ENCODE measurements at regions not wholly inside any gene's neighbourhood (a gene's known extent, or its start where the extent isn't known, plus 50 kb on each side); places are given as distances from the start of the nearest gene placed in this dataset.

DNA sequence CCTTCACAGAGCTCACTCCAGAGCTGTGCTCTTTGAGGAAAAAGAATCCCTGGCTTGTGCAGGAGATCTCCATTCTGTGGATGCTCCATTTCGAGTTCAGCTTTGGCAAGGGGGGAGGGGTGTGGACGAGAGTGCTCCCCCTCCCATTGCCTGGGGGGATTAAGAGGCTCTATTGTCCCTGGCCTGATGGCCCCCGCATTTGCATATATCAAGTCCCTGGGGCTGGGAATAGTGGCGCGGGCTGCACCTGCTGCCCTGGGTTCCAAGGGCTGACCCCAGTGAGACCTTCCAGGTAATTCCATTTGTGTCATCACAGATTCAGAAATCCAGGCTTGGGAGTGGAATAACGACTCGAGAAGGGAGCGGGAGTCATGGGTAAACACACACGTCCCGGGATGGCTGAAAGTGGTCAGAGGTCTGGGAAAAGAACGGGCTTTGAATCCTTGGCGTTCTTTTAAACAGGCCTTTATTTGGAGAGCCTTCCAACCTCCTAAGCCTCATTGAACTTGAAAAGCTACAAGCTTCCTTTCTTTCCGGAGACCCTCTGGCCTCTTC is 479.3 kb downstream of the HS3ST3B1 start:
- ATAC-seq = no peak
- H3K36me3 Mint-ChIP-seq = no peaks in the 10 kb centered on the region
- CTCF ChIA-PET = no interaction called here
- no peaks in the 10 kb centered on the region for H3K4me1 Mint-ChIP-seq
- no peak overlapping the region for H3K4me3 Mint-ChIP-seq
- DNase-seq = no peak
- no peak overlapping the region for H3K27ac Mint-ChIP-seq
- no peaks in the 10 kb centered on the region for H3K9me3 Mint-ChIP-seq (ENCODE audit: low read depth)
- H3K27me3 Mint-ChIP-seq = peaks cover 3% of the 10 kb centered on the region

DNA sequence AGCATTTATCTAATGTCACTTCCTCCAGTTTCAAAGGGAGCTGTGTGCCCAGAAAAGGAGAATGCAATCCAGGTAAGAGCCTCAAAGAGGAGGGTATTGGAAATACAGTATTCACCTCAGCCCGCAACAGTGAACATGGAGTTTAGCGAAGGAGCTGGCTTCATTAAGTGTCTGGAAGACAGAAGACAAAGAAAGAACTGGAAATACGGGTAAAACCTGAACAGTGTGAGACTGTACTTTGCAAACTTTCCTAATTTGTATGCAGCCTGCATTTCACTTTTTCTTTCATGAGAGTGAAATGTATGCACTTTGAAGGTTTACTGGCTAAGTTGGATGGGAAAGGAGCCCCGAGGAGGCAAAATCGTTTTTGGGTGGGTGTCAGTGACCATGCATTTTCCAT is 478.4 kb downstream of the HS3ST3B1 start:
- no peak overlapping the region for H3K27ac Mint-ChIP-seq
- H3K36me3 Mint-ChIP-seq = no peaks in the 10 kb centered on the region
- no peak overlapping the region for H3K4me3 Mint-ChIP-seq
- DNase-seq (no peak), ATAC-seq (no peak)
- H3K9me3 Mint-ChIP-seq (ENCODE audit: low read depth) = peaks cover 2% of the 10 kb centered on the region
- peaks cover 3% of the 10 kb centered on the region for H3K27me3 Mint-ChIP-seq
- H3K4me1 Mint-ChIP-seq = no peaks in the 10 kb centered on the region
- CTCF ChIA-PET = no interaction called here

- DNase-seq = no peak
- Mint-ChIP-seq H3K27ac (no peak overlapping the region), H3K36me3 (no peaks in the 10 kb centered on the region), H3K27me3 (peaks cover 3% of the 10 kb centered on the region), H3K4me3 (no peak overlapping the region), H3K9me3 (ENCODE audit: low read depth) (peaks cover 2% of the 10 kb centered on the region), H3K4me1 (no peaks in the 10 kb centered on the region)
- no peak for ATAC-seq
- CTCF ChIA-PET = no interaction called here
These were observed 476.4 kb downstream of the HS3ST3B1 start for GRCh38 chr17:14777291-14777690.

DNA sequence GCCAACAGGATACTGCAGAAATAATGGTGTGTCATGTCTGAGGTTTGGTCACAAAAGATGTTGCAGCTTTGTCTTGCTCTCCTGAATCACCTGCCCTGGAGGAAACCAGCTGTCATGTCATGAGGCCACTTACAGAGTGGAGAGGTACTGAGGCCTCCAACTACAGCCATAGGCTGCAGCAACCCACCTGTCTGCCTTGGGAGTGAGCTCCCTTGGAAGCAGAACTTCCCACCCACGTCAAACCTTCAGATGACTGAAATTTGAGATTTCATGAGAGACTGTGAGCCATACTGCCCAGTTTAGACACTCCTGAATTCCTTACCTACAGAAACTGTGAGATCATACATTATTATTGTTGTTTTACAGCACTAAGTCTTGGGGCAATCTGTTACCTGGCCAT is 475.9 kb downstream of the HS3ST3B1 start:
- CTCF ChIA-PET = no interaction called here
- H3K27me3 Mint-ChIP-seq = peaks cover 3% of the 10 kb centered on the region
- H3K4me1 Mint-ChIP-seq = no peaks in the 10 kb centered on the region
- DNase-seq (no peak), ATAC-seq (no peak)
- H3K36me3 Mint-ChIP-seq = no peaks in the 10 kb centered on the region
- H3K27ac Mint-ChIP-seq = no peak overlapping the region
- peaks cover 2% of the 10 kb centered on the region for H3K9me3 Mint-ChIP-seq (ENCODE audit: low read depth)
- H3K4me3 Mint-ChIP-seq = no peak overlapping the region

- Mint-ChIP-seq H3K27ac (no peak overlapping the region), H3K27me3 (peaks cover 3% of the 10 kb centered on the region), H3K36me3 (no peaks in the 10 kb centered on the region), H3K4me1 (no peaks in the 10 kb centered on the region), H3K4me3 (no peak overlapping the region), H3K9me3 (ENCODE audit: low read depth) (peaks cover 2% of the 10 kb centered on the region)
- DNase-seq (no peak), ATAC-seq (no peak)
- CTCF ChIA-PET = no interaction called here
These were observed 475.0 kb downstream of the HS3ST3B1 start for GRCh38 chr17:14775731-14776492.

- DNase-seq (no peak), ATAC-seq (no peak)
- H3K27ac Mint-ChIP-seq = no peak overlapping the region
- no peaks in the 10 kb centered on the region for H3K36me3 Mint-ChIP-seq
- peaks cover 2% of the 10 kb centered on the region for H3K9me3 Mint-ChIP-seq (ENCODE audit: low read depth)
- no peaks in the 10 kb centered on the region for H3K4me1 Mint-ChIP-seq
- CTCF ChIA-PET = no interaction called here
- peaks cover 3% of the 10 kb centered on the region for H3K27me3 Mint-ChIP-seq
- no peak overlapping the region for H3K4me3 Mint-ChIP-seq
These were observed 473.9 kb downstream of the HS3ST3B1 start for GRCh38 chr17:14774774-14775173.

GRCh38 chr17:14772776-14773175 is 471.9 kb downstream of the HS3ST3B1 start:
- ATAC-seq (no peak), DNase-seq (no peak)
- H3K4me3 Mint-ChIP-seq = no peak overlapping the region
- CTCF ChIA-PET = no interaction called here
- no peaks in the 10 kb centered on the region for H3K4me1 Mint-ChIP-seq
- no peak overlapping the region for H3K27ac Mint-ChIP-seq
- H3K9me3 Mint-ChIP-seq (ENCODE audit: low read depth) = peaks cover 2% of the 10 kb centered on the region
- H3K36me3 Mint-ChIP-seq = no peaks in the 10 kb centered on the region
- peaks cover 3% of the 10 kb centered on the region for H3K27me3 Mint-ChIP-seq

DNA sequence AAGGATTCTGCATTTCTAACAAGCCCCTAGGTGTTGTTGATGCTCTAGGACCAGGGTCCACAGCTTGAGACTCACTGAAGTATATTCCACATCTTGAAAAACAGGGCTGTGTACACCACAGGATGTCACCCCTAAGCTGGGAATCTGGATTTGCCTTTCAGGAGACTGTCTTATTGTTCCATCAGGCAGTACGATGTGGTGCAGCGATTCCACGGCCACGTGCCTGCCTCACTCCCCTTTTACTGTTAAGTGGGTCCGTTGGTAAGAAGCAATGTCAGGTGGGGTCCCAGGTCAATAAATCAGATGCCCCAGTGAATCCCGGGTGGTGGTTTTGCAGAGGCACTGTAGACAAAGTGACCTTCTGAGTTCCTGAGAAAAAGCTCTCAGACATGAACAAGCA is 470.7 kb downstream of the HS3ST3B1 start:
- CTCF ChIA-PET = no interaction called here
- no peak overlapping the region for H3K27ac Mint-ChIP-seq
- peaks cover 2% of the 10 kb centered on the region for H3K9me3 Mint-ChIP-seq (ENCODE audit: low read depth)
- DNase-seq (no peak), ATAC-seq (no peak)
- peaks cover 3% of the 10 kb centered on the region for H3K27me3 Mint-ChIP-seq
- H3K4me3 Mint-ChIP-seq = no peak overlapping the region
- H3K4me1 Mint-ChIP-seq = no peaks in the 10 kb centered on the region
- H3K36me3 Mint-ChIP-seq = no peaks in the 10 kb centered on the region

DNA sequence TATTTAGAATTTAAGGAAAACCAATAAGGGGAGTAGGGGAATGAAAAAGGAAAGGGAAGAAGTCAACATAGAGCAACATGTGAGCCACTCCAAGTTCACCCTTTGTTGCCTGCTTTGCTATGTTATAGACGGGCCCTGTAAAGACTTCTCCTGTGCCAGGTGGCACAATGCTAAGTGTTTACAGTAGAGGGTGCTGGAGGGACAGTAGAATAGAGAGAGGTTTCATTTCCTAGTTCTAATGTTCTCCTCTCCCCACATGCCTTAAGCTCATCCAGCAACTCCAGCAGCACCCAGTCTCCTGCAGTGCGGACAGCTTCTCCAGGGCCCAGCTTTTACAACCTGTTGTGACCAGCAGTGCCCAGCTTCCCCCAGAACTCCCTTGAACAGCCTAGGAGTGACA is 468.0 kb downstream of the HS3ST3B1 start:
- H3K27me3 Mint-ChIP-seq = no peaks in the 10 kb centered on the region
- H3K9me3 Mint-ChIP-seq (ENCODE audit: low read depth) = no peaks in the 10 kb centered on the region
- CTCF ChIA-PET = no interaction called here
- DNase-seq (no peak), ATAC-seq (no peak)
- no peak overlapping the region for H3K27ac Mint-ChIP-seq
- H3K4me3 Mint-ChIP-seq = no peak overlapping the region
- no peaks in the 10 kb centered on the region for H3K4me1 Mint-ChIP-seq
- H3K36me3 Mint-ChIP-seq = no peaks in the 10 kb centered on the region

GRCh38 chr17:14762736-14763479 is 462.0 kb downstream of the HS3ST3B1 start:
- ATAC-seq = no peak
- H3K36me3 Mint-ChIP-seq = no peaks in the 10 kb centered on the region
- no peak for DNase-seq
- no peaks in the 10 kb centered on the region for H3K9me3 Mint-ChIP-seq (ENCODE audit: low read depth)
- H3K4me3 Mint-ChIP-seq = no peak overlapping the region
- H3K4me1 Mint-ChIP-seq = no peaks in the 10 kb centered on the region
- no peak overlapping the region for H3K27ac Mint-ChIP-seq
- CTCF ChIA-PET = no interaction called here
- H3K27me3 Mint-ChIP-seq = peaks cover 1% of the 10 kb centered on the region

GRCh38 chr17:14760719-14761411 is 460.0 kb downstream of the HS3ST3B1 start:
- DNase-seq (no peak), ATAC-seq (no peak)
- Mint-ChIP-seq H3K9me3 (ENCODE audit: low read depth) (no peaks in the 10 kb centered on the region), H3K36me3 (no peaks in the 10 kb centered on the region), H3K4me1 (no peaks in the 10 kb centered on the region), H3K27ac (no peak overlapping the region), H3K27me3 (peaks cover 5% of the 10 kb centered on the region), H3K4me3 (no peak overlapping the region)
- CTCF ChIA-PET = no interaction called here

- no peaks in the 10 kb centered on the region for H3K36me3 Mint-ChIP-seq
- H3K4me1 Mint-ChIP-seq = no peaks in the 10 kb centered on the region
- no peak overlapping the region for H3K27ac Mint-ChIP-seq
- H3K27me3 Mint-ChIP-seq = peaks cover 5% of the 10 kb centered on the region
- ATAC-seq = no peak
- CTCF ChIA-PET = no interaction called here
- no peak for DNase-seq
- no peak overlapping the region for H3K4me3 Mint-ChIP-seq
- H3K9me3 Mint-ChIP-seq (ENCODE audit: low read depth) = no peaks in the 10 kb centered on the region
These were observed 459.3 kb downstream of the HS3ST3B1 start for GRCh38 chr17:14760212-14760611.

DNA sequence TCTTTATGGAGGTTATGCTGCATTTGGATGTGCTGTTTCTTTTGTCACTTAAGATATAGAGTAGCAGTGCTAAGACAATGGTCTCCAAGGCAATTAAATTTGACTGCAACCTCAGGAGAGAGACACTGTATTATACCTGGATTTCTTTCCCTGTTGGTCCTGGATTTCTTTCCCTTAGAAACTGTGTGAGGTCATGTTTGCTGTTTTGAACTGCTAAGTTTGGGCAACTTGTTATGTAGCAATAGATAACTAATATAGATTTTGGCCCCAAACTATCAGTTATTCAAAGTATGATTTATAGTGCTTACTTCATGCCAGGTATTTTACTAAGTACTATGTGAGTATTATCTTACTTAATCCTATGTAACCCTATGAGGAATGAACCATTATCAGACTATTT is 458.4 kb downstream of the HS3ST3B1 start:
- CTCF ChIA-PET = no interaction called here
- ATAC-seq (no peak), DNase-seq (no peak)
- Mint-ChIP-seq H3K36me3 (no peaks in the 10 kb centered on the region), H3K27me3 (peaks cover 5% of the 10 kb centered on the region), H3K27ac (no peak overlapping the region), H3K9me3 (ENCODE audit: low read depth) (no peaks in the 10 kb centered on the region), H3K4me1 (no peaks in the 10 kb centered on the region), H3K4me3 (no peak overlapping the region)

DNA sequence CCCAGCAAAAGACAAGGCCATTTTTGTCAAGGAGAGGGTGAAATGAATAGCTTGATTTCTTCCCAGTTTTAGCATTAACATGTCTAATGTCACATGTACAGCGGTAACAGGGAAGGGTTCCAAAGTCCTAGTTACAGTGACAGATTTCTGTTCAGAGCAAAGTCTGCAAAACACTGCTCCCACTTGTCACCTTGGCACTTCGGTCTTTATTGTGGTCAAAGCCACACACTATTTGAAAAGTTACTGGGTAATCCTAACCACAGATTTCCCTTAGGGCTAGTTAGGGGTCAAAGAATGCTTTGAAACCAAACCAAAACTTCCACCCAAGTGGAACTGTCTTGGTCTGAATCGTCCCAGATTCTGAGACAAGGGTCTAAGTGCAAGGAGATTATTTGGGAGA is 455.6 kb downstream of the HS3ST3B1 start:
- H3K27ac Mint-ChIP-seq = no peak overlapping the region
- no peaks in the 10 kb centered on the region for H3K9me3 Mint-ChIP-seq (ENCODE audit: low read depth)
- CTCF ChIA-PET = no interaction called here
- no peaks in the 10 kb centered on the region for H3K4me1 Mint-ChIP-seq
- H3K4me3 Mint-ChIP-seq = no peak overlapping the region
- DNase-seq = no peak
- no peaks in the 10 kb centered on the region for H3K36me3 Mint-ChIP-seq
- no peak for ATAC-seq
- peaks cover 5% of the 10 kb centered on the region for H3K27me3 Mint-ChIP-seq

Measured in activated CD8-positive, alpha-beta memory T cell treated with anti-CD3 and anti-CD28 coated beads, Interleukin-2, amount 10 ng/mL, durations not matched to agents 7 days and 5 days (primary cell).